GM13977 (cell line): ENCODE measurements at regions not wholly inside any gene's neighbourhood (a gene's known extent, or its start where the extent isn't known, plus 50 kb on each side); places are given as distances from the start of the nearest gene placed in this dataset.
"Not testable (repeated sequence)": the region's sequence is repeated elsewhere in the genome, so short reads cannot be mapped to it uniquely, and the experiment has no call there.

Source experiments
- DNase-seq: peaks from one replicate; pipeline ENCODE4 v3.0.0; 2012; ENCODE audit warnings: low spot score
- in situ Hi-C: fragments of 300-500 bp; cut with MboI; formaldehyde crosslinking; loops from one replicate; pipeline ENCODE4 v1.12.0; 2022; ENCODE audit warnings: low sequenced_read_pairs, low pct_unique_long_range_greater_than_20kb, mixed read lengths, inconsistent platforms; ENCODE audit not compliant: unreplicated experiment
- TF ChIP-seq, protein P1 (sequence below): IDR thresholded peaks from 2 replicates; pipeline ENCODE4 v1.5.1; 2012; ENCODE audit warnings: mild to moderate bottlenecking, control low read depth; ENCODE audit not compliant: insufficient read depth; ENCODE audit errors: extremely low read depth, missing control alignments

DNA sequence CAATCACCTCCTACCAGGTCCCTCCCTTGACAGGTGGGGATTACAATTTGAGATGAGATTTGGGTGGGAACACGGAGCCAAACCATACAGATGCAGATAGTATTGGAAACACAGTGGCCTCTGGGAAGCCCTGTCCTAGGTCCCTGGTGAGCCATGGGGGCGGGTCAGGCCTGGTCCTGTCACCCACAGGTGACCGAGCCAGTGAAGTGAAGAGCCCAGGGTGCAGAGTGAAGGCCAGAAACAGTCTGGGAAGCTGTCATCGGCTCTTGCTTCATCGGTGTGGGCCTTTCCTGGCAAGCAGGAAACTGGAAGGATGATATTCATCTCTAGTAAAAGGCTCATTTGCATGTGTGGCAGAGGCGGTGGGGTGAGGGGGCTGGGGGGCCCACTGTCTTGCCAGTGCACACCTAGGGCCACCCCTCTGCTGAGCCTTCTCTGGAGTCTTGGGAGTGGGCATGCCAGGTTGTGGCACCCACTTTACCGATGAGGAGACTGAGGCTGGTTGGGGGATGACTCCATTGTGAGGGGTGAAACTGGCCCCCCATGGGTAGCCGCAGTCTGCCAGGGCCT lies 290.6 kb downstream of the NDUFA10 start:
- in situ Hi-C loops, result no loop called here
- DNase-seq, result no peak
- TF ChIP-seq, protein P1, sequence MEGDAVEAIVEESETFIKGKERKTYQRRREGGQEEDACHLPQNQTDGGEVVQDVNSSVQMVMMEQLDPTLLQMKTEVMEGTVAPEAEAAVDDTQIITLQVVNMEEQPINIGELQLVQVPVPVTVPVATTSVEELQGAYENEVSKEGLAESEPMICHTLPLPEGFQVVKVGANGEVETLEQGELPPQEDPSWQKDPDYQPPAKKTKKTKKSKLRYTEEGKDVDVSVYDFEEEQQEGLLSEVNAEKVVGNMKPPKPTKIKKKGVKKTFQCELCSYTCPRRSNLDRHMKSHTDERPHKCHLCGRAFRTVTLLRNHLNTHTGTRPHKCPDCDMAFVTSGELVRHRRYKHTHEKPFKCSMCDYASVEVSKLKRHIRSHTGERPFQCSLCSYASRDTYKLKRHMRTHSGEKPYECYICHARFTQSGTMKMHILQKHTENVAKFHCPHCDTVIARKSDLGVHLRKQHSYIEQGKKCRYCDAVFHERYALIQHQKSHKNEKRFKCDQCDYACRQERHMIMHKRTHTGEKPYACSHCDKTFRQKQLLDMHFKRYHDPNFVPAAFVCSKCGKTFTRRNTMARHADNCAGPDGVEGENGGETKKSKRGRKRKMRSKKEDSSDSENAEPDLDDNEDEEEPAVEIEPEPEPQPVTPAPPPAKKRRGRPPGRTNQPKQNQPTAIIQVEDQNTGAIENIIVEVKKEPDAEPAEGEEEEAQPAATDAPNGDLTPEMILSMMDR, result no peak

DNA sequence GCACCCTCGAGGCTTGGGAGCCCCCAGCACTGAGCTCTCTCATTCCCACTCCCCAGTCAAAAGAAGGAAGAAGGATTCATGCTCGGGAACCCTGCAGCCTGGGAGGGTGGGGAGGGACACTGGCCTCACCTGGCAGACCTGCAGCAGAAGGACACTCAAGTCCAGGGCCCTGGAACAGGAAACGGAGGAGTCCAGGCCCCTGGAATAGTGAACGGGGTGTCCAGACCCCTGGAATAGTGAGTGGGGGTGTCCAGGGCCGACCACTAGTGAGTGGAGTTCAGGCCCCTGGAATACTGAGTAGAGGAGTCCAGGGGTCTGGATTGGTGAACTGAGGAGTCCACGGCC lies 292.5 kb downstream of the NDUFA10 start:
- DNase-seq, result no peak
- TF ChIP-seq, protein P1, result no peak
- in situ Hi-C loops, result no loop called here

DNA sequence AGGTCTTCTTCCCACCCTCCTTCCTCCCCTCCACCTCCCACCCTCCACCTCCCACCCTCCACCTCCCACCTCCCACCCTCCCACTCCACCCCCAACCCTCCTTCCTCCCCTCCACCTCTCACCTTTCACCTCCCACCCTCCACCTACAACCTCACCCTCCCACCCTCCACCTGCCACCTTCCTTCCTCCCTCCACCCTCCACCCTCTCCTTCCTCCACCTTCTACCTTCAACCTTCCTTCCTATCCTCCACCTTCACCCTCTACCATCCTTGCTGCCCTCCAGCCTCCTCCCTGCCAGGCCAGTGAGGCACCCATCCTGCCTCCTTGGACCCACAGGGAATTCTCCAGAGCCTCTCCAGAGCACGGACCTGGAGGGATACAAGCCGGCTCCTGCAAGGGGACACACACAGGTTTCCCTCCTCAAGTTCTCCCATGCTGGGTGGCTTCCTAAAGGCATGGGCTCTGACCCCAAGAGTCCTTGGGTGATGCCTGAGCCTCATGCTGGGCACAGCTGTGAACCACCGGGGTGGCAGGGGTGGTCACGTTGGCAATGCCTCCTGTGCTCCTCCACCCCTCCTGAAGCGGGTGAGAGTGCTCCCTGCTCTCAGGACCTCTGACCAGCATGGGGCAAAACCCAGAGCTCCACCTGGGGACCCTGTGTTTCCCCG lies 293.0 kb downstream of the NDUFA10 start:
- in situ Hi-C loops, result no loop called here
- DNase-seq, result no peak
- TF ChIP-seq, protein P1, result no peak

DNA sequence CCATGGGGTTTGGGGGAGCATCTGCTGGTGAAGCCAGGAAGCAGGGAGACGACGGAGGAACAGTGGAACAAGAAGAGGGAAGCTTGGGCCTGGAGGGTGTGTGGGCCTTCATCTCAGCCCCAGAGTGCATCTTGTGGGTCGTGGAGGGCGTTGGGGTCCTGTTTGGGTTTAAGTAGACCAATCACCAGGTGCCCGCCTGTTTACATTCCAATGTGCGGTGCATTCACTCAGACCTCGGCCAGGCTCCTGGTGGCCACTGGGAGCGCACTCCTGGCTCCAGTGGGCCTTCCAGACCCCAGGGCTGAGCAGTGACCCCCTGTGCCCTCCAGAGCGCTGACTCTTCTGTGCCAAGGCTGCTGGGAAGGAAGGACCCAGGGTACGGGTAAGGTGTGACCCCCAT lies 293.7 kb downstream of the NDUFA10 start:
- TF ChIP-seq, protein P1, result no peak
- in situ Hi-C loops, result no loop called here
- no peak for DNase-seq

DNA sequence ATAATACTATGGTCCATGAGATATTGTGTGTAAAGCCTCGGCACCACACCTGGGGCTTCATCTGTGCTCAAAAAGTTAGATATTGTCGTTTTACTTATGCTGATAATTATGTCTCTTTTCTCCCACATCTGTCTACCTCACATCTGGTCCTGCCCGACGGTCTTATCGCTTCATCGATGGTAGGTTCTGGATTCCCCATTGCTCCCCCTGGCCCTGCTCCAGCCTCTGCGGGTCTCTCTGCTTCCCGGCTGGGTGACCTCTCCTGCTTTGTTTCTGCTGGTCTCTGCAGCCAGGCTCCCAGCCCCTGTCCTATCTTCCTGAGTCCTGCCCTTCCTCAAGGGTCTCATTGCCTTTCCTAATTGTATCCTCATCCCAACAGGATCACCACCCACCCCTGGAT lies 294.2 kb downstream of the NDUFA10 start:
- TF ChIP-seq, protein P1, result no peak

DNA sequence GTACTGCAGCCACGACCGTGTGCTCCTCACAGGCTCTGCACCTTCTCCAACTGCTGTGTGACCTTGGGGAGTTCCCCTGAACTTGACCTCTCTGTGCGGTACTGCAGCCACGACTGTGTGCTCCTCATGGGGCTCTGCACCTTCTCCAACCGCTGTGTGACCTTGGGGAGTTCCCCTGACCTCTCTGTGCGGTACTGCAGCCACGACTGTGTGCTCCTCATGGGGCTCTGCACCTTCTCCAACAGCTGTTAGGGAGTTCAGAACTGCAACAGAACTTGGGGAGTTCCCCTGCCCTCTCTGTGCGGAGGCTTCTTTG lies 294.6 kb downstream of the NDUFA10 start:
- in situ Hi-C loops, DNase-seq: not testable (repeated sequence)

More for the DNA sequence above, 294.2 kb downstream of the NDUFA10 start:
- no peak for DNase-seq
- in situ Hi-C loops, result no loop called here

DNA sequence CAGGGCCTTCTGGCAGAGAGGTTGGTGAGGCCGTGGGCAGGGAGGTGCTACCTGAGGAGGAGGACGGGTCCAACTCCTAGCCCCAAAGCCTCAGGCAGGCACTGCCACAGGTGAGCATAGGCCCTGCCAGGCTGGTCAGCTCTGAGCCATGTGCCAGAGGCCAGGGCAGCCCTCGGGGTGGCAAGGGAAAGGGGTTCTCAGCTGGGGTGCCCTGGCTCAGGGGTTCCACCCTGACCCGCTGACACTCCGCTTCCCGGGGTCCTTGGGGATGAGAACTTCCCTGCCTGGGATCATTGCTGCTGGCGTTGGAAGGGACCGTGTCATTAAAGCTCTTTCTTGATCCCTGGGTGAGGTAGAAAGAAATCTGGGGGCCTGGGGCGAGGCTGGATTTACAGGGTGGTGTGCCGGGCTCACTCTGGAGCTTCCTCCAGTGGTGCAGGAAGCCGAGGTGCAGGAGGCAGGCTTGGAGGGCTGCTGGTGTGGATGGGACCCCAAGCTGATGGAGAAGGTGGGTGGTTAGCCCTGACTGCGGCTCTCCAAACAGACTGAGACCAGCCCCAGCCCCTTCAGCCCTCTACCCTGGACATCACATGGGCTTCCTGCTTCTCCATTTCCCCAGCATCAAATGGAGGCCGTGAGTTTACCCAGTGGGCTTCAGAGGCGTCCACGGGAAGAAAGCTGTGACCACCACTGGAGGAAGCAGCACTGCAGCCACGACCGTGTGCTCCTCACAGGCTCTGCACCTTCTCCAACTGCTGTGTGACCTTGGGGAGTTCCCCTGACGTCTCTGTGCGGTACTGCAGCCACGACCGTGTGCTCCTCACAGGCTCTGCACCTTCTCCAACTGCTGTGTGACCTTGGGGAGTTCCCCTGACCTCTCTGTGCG lies 295.2 kb downstream of the NDUFA10 start:
- TF ChIP-seq, protein P1, result no peak
- DNase-seq, result no peak
- in situ Hi-C loops, result no loop called here
